HUES48 (cell line): ENCODE measurements at regions not wholly inside any gene's neighbourhood (a gene's known extent, or its start where the extent isn't known, plus 50 kb on each side); places are given as distances from the start of the nearest gene placed in this dataset.
"Not testable (repeated sequence)": the region's sequence is repeated elsewhere in the genome, so short reads cannot be mapped to it uniquely, and the experiment has no call there.

Experiments used
- H3K27ac ChIP-seq: one replicate; pipeline ENCODE4 v1.7.0; 2013; ENCODE audit warnings: low read depth, low read length, inconsistent platforms
- H3K27me3 ChIP-seq: 2 replicates; pipeline ENCODE4 v1.6.1; 2013; ENCODE audit warnings: mild to moderate bottlenecking, low read length; ENCODE audit not compliant: control insufficient read depth, insufficient read depth
- H3K36me3 ChIP-seq: 2 replicates; pipeline ENCODE4 v1.6.1; 2013; ENCODE audit warnings: low read length; ENCODE audit not compliant: control insufficient read depth, insufficient read depth
- H3K4me1 ChIP-seq: 2 replicates; pipeline ENCODE4 v1.6.1; 2013; ENCODE audit warnings: mild to moderate bottlenecking, low read length; ENCODE audit not compliant: control insufficient read depth, insufficient read depth
- H3K4me3 ChIP-seq: 2 replicates; pipeline ENCODE4 v1.5.1; 2013; ENCODE audit warnings: mild to moderate bottlenecking, low read depth, low read length
- H3K9ac ChIP-seq: 2 replicates; pipeline ENCODE4 v1.6.1; 2013; ENCODE audit warnings: mild to moderate bottlenecking, low read depth, low read length, moderate library complexity
- H3K9me3 ChIP-seq: 2 replicates; pipeline ENCODE4 v1.6.1; 2013; ENCODE audit warnings: low read length; ENCODE audit not compliant: control insufficient read depth, insufficient read depth

DNA sequence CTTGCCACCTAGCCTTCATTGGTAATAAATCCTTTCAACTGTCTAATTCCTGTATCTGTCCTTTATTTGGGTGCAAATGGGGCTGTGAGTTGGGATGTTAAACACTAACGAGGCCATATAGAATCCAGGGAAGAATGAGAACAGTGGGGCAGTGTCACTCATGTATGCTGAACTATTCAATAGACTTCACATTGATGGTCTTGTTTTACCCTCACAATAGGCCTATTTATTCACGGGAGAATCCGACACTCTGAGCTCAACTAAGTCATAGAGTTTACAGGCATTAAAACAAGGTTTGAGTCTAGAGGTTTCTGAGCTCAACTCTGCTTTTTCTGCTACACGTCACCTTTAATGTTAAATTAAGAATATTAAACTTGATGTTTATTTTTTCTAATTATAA lies 421.6 kb downstream of the SOX11 start:
- H3K9me3 ChIP-seq, result no peaks in the 10 kb centered on the region
- peaks cover 8% of the 10 kb centered on the region; the same call in 1 of the 2 replicates for H3K4me1 ChIP-seq
- no peaks in the 10 kb centered on the region for H3K27me3 ChIP-seq
- H3K9ac ChIP-seq, result no peak overlapping the region
- H3K36me3 ChIP-seq, result no peaks in the 10 kb centered on the region
- H3K4me3 ChIP-seq, result no peak overlapping the region
- H3K27ac ChIP-seq, result no peak overlapping the region

GRCh38 chr2:6127718-6128117 lies 435.5 kb downstream of the SOX11 start:
- H3K27me3 ChIP-seq, result no peaks in the 10 kb centered on the region
- no peak overlapping the region for H3K9ac ChIP-seq
- no peaks in the 10 kb centered on the region for H3K4me1 ChIP-seq
- no peak overlapping the region for H3K4me3 ChIP-seq
- H3K27ac ChIP-seq, result no peak overlapping the region
- H3K9me3 ChIP-seq, result no peaks in the 10 kb centered on the region
- no peaks in the 10 kb centered on the region for H3K36me3 ChIP-seq

DNA sequence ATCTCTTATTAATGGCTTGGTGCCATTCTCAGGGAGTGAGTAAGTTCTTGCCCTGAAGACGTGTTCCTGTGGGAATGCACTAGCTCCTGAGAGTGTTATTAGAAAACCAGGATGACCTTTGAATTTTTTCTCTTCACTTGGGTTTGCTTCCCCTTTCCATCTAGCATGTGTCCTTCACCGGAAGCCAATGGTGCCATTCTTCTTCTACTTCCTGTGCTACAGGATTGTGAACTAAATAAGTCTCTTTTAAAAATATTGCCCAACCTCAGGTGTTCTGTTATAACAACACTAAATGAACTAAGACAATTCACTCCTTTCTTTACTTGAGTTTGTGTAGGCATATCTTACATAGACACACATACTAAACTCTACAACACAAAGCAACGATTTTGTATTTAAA lies 447.0 kb downstream of the SOX11 start:
- Histone ChIP-seq H3K36me3 (no peaks in the 10 kb centered on the region), H3K4me3 (no peak overlapping the region), H3K27ac (no peak overlapping the region), H3K9ac (no peak overlapping the region), H3K4me1 (no peaks in the 10 kb centered on the region), H3K27me3 (no peaks in the 10 kb centered on the region), H3K9me3 (peaks cover 4% of the 10 kb centered on the region)

DNA sequence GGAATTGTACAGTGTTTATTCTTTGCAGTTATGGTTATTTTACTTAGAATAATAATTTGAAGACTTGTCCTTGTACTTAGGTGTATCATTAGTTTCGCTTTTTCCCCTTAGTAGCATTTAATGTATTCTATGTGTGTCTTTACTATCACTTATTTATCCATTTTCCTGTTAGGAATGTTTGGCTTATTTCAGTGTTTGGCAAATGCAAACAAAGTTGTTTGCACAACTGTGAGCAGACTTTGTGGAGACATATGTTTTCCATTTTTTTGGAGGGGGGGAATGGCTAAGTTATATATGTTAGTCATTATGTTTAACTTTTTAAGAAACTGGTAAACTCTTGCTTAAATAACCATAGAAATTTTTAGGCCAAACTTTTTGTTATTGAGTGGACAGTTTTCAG lies 447.7 kb downstream of the SOX11 start:
- H3K9me3 ChIP-seq, result peaks cover 5% of the 10 kb centered on the region; the same call in 1 of the 2 replicates
- no peak overlapping the region for H3K9ac ChIP-seq
- H3K4me3 ChIP-seq, result no peak overlapping the region
- H3K27ac ChIP-seq, result no peak overlapping the region
- no peaks in the 10 kb centered on the region for H3K4me1 ChIP-seq
- H3K27me3 ChIP-seq, result no peaks in the 10 kb centered on the region
- H3K36me3 ChIP-seq, result no peaks in the 10 kb centered on the region

DNA sequence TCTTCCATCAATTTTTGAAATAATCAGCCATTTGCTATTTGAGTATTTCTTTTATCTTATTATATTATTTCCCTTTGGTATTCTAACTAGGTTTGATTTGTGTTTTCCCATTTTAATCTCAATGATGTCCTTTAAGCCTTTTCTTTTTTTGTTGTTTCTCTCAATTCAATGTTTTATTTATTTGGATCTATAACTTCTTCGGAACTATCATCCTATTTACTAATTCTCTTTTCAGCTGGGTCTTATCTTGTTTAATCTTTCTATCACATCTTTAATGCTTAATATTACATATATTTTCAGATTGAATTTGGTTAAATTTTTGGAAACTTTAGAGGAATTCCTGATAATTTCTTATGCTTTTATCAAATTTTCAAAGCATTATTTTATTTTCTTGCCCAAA lies 448.3 kb downstream of the SOX11 start:
- Histone ChIP-seq H3K9me3 (peaks cover 5% of the 10 kb centered on the region; the same call in 1 of the 2 replicates), H3K4me3 (no peak overlapping the region), H3K4me1 (no peaks in the 10 kb centered on the region), H3K9ac (no peak overlapping the region), H3K27me3 (no peaks in the 10 kb centered on the region), H3K36me3 (no peaks in the 10 kb centered on the region), H3K27ac (no peak overlapping the region)

DNA sequence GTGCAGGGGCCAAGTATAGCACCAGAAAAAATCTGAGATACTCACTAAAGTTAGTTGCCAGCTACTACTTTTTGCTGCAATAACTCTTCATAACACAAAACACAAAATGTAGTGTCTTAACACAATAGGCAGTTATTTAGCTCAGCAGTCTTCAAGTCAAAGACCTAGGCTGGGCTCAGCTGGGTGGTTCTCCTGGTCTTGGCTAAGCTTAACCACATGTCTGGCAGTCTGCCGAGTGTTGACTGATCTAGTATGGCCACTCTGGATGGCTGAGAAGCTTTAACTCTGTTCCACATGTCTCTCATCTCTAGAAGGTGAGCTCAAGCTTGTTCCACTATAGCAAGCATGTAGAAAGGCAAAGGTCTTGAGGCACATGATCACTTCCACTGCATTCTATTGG lies 451.6 kb downstream of the SOX11 start:
- no peaks in the 10 kb centered on the region for H3K27me3 ChIP-seq
- H3K4me3 ChIP-seq, result no peak overlapping the region
- no peak overlapping the region for H3K9ac ChIP-seq
- H3K27ac ChIP-seq, result no peak overlapping the region
- H3K9me3 ChIP-seq, result peaks cover 5% of the 10 kb centered on the region; the same call in 1 of the 2 replicates
- H3K36me3 ChIP-seq, result no peaks in the 10 kb centered on the region
- H3K4me1 ChIP-seq, result no peaks in the 10 kb centered on the region

DNA sequence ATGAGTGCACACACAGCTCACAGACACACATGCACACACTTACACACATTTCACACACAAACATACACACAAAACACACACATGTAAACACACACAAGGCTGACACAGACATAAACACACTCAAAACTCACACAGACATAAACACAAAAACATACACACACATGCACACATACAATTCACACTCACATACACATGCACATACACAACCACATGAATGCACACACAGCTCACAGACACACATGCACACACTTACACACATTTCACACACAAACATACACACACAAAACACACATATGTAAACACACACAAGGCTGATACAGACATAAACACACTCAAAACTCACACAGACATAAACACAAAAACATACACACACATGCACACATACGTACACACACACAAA lies 455.0 kb downstream of the SOX11 start:
- H3K9ac ChIP-seq, H3K27me3 ChIP-seq, H3K4me3 ChIP-seq, H3K9me3 ChIP-seq, H3K36me3 ChIP-seq, H3K4me1 ChIP-seq, H3K27ac ChIP-seq: not testable (repeated sequence)

GRCh38 chr2:6148882-6149281 lies 456.7 kb downstream of the SOX11 start:
- Histone ChIP-seq H3K4me1 (no peaks in the 10 kb centered on the region; the same call in 1 of the 2 replicates), H3K36me3 (no peaks in the 10 kb centered on the region), H3K9me3 (peaks cover 3% of the 10 kb centered on the region; the same call in 1 of the 2 replicates), H3K4me3 (no peak overlapping the region), H3K27ac (no peak overlapping the region), H3K27me3 (no peaks in the 10 kb centered on the region), H3K9ac (no peak overlapping the region)

DNA sequence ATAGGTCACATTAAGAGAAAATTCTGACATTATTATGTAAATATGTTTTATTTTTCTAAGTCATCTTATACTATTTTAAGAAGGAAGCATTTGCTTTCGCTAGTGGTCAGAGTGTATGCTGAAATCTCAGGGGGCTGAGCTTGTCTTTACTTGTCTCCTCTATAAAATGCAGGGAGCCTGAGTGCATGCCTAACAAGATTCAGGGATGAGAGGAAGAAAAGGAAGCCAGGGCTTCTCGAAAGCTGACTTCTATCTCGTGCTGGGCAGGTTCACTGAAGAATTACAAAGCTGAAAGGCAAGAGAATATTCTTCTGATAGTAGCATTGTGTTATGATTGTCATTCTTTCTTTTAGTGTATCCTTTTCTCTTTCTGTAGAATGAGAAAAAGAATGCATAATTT lies 467.4 kb downstream of the SOX11 start:
- H3K9ac ChIP-seq, result no peak overlapping the region
- H3K4me3 ChIP-seq, result peak overlapping the region; percentile 15; the same call in 1 of the 2 replicates
- H3K36me3 ChIP-seq, result no peaks in the 10 kb centered on the region
- no peaks in the 10 kb centered on the region for H3K9me3 ChIP-seq
- peak overlapping the region; percentile 57 for H3K27ac ChIP-seq
- peaks cover 24% of the 10 kb centered on the region for H3K4me1 ChIP-seq
- H3K27me3 ChIP-seq, result no peaks in the 10 kb centered on the region

DNA sequence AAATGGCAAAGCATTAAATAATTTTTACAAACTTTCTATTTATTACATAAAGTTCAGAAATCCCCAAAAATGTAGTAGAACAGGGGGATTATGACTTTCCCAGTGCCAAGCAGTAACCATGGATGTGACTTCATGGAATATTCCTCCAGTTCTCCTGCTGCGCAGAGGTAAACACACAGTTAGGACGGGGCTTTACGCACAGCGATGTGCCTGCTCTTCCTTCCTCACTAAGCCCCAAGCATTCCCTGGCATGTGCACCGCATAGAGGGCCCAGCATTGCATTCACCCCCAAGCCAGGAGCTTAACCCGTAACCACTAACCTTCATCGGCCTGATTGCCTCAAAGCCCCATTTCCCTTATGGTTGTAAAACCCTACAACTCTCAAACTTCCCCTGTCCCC lies 471.7 kb downstream of the SOX11 start:
- Histone ChIP-seq H3K36me3 (no peaks in the 10 kb centered on the region), H3K9me3 (no peaks in the 10 kb centered on the region), H3K4me1 (peaks cover 15% of the 10 kb centered on the region), H3K27ac (no peak overlapping the region), H3K9ac (no peak overlapping the region), H3K27me3 (no peaks in the 10 kb centered on the region), H3K4me3 (no peak overlapping the region)

DNA sequence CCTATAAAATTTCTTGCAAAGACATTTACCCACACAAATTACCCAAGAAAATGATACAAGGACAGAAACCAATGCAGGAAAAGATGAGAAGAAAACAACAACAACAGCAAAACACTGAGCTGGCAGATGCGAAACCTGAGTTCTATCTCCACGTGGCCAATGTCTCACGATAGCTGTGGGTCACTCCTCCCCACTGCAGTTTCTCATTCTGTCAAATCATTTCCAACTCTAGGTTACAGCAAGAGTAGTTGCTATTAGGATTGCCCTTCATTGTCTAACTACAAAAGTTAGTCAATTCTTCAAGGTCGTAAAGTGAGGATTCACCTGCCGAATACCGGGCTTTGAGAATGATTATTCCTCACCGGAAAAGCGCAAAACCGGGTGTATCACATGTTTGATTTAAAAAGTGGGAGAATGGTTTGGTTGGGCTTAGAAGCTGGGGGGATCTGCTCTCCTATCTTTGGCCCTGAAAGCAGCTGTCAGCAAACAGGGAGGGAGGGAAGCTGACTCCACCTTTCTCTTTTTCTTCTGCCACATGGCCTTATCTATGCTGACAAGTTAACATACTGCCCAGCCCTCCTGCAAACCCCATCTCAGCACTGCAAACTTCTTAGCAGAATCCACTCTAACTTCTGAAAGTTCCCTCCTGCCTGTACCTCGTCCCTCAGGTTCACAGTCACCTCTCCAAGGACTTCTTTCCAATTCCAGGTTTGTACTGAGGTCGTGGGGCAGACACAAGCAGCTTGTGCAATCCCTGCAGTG lies 473.0 kb downstream of the SOX11 start:
- peaks cover 3% of the 10 kb centered on the region; the same call in 1 of the 2 replicates for H3K4me1 ChIP-seq
- no peak overlapping the region for H3K9ac ChIP-seq
- no peaks in the 10 kb centered on the region for H3K36me3 ChIP-seq
- H3K27ac ChIP-seq, result no peak overlapping the region
- H3K4me3 ChIP-seq, result no peak overlapping the region
- no peaks in the 10 kb centered on the region for H3K27me3 ChIP-seq
- no peaks in the 10 kb centered on the region for H3K9me3 ChIP-seq
